Endothelial cell of umbilical vein (primary cell): ENCODE measurements at regions not wholly inside any gene's neighbourhood (a gene's known extent, or its start where the extent isn't known, plus 50 kb on each side); places are given as distances from the start of the nearest gene placed in this dataset.

ENCODE experiments used
- BruUV-seq: library from RNA; stranded (reverse); fragments of 400-500 nt; replicated peaks from 2 replicates; lab custom pipeline; 2021; lab: Mats Ljungman, UMichigan
- CTCF ChIA-PET: fragments of 300-600, 350-600 bp; sonication (Branson Sonifier 250); formaldehyde crosslinking; loops from one replicate; lab custom pipeline; 2021; ENCODE audit warnings: antibody characterized with exemption, inconsistent platforms; lab: Charles Lee
- POLR2A ChIA-PET: fragments of 300-600, 350-600 bp; sonication (Branson Sonifier 250); formaldehyde crosslinking; loops from one replicate; lab custom pipeline; 2021; ENCODE audit warnings: antibody characterized with exemption, inconsistent platforms; lab: Charles Lee
- DNase-seq: peaks from one replicate; pipeline ENCODE4 v3.0.0-alpha.2; 2011; ENCODE audit warnings: low read depth, low spot score
- FAIRE-seq: peaks from 2 replicates; lab custom pipeline; 2011; peaks lifted over from hg19 to GRCh38; lab: Jason Lieb, UNC
- H2AFZ ChIP-seq: 2 replicates; pipeline ENCODE4 v1.6.0; 2012; ENCODE audit warnings: low read depth, low read length, control low read depth, inconsistent platforms
- H3K27ac ChIP-seq: 2 replicates; pipeline ENCODE4 v1.5.1; 2011; ENCODE audit warnings: low read depth, mild to moderate bottlenecking, control low read depth, low read length, moderate library complexity; ENCODE audit not compliant: insufficient read depth
- H3K27me3 ChIP-seq, 2 experiments: 2 replicates each; pipeline versions ENCODE4 v1.6.0 to v1.6.1; 2011; ENCODE audit warnings: low read length in 2 of 2, mixed read lengths in 1 of 2; ENCODE audit not compliant: control insufficient read depth in 2 of 2, insufficient read depth in 2 of 2
- H3K36me3 ChIP-seq, 2 experiments: 2 replicates in 1 of 2; 3 replicates in 1 of 2; pipeline ENCODE4 v1.5.1; 2011; ENCODE audit warnings: low read length in 2 of 2, mild to moderate bottlenecking in 1 of 2, moderate library complexity in 1 of 2; ENCODE audit not compliant: control insufficient read depth in 2 of 2, insufficient read depth in 2 of 2; ENCODE audit errors: extremely low read depth in 1 of 2
- H3K4me1 ChIP-seq: 3 replicates; pipeline ENCODE4 v1.5.1; 2011; ENCODE audit warnings: mild to moderate bottlenecking, low read length; ENCODE audit not compliant: control insufficient read depth, insufficient read depth; ENCODE audit errors: extremely low read depth
- H3K4me2 ChIP-seq: 2 replicates; pipeline ENCODE4 v1.6.1; 2011; ENCODE audit warnings: low read length, control low read depth, mixed read lengths; ENCODE audit not compliant: insufficient read depth
- H3K4me3 ChIP-seq, 3 experiments: fragments of 200-600 bp in 1 of 3; sonication (generic), shearing (Covaris generic) in 1 of 3; replicated peaks in 1 of 3; 2 replicates each; pipeline ENCODE4 v1.5.1; 2011 to 2016; ENCODE audit warnings: control low read depth in 3 of 3, low read length in 3 of 3, mild to moderate bottlenecking in 2 of 3, inconsistent platforms in 1 of 3, low read depth in 1 of 3, moderate library complexity in 1 of 3; ENCODE audit not compliant: insufficient read depth in 1 of 3
- H3K79me2 ChIP-seq: 2 replicates; pipeline ENCODE4 v1.6.0; 2012; ENCODE audit warnings: low read length, inconsistent platforms; ENCODE audit not compliant: control insufficient read depth, insufficient read depth
- H3K9ac ChIP-seq: replicated peaks from 2 replicates; pipeline ENCODE3; 2011; ENCODE audit warnings: low read length, control low read depth; ENCODE audit not compliant: insufficient read depth; ENCODE audit errors: extremely low read depth
- H3K9me1 ChIP-seq: replicated peaks from 3 replicates; pipeline ENCODE4 v1.6.0; 2011; ENCODE audit warnings: mild to moderate bottlenecking, low read length; ENCODE audit not compliant: control insufficient read depth, insufficient read depth; ENCODE audit errors: extremely low read depth
- H3K9me3 ChIP-seq: replicated peaks from 2 replicates; pipeline ENCODE4 v1.5.1; 2012; ENCODE audit warnings: low read length, inconsistent platforms; ENCODE audit not compliant: control insufficient read depth, insufficient read depth
- H4K20me1 ChIP-seq: replicated peaks from 2 replicates; pipeline ENCODE3; 2011; ENCODE audit warnings: mild to moderate bottlenecking, low read length; ENCODE audit not compliant: control insufficient read depth, insufficient read depth; ENCODE audit errors: extremely low read depth
- EZH2 ChIP-seq: IDR thresholded peaks from 2 replicates; pipeline ENCODE4 v1.6.1; 2012; ENCODE audit warnings: borderline replicate concordance, low read depth, mild to moderate bottlenecking, moderate library complexity, low read length, inconsistent platforms; ENCODE audit not compliant: severe bottlenecking
- FOS ChIP-seq: IDR thresholded peaks from 2 replicates; pipeline ENCODE4 v1.6.1; 2011; ENCODE audit warnings: mild to moderate bottlenecking, low read length, moderate library complexity, borderline replicate concordance; ENCODE audit not compliant: insufficient read depth
- GATA2 ChIP-seq: IDR thresholded peaks from 2 replicates; pipeline ENCODE4 v1.7.0; 2011; ENCODE audit warnings: low read depth, mild to moderate bottlenecking, moderate library complexity, mixed read lengths, low read length; ENCODE audit not compliant: insufficient read length, insufficient read depth
- JUN ChIP-seq: IDR thresholded peaks from 2 replicates; pipeline ENCODE4 v1.6.1; 2011; ENCODE audit warnings: borderline replicate concordance, low read depth; ENCODE audit not compliant: insufficient read length, insufficient read depth
- MYC ChIP-seq: IDR thresholded peaks from one replicate; pipeline ENCODE4 v1.6.1; 2011; ENCODE audit warnings: mild to moderate bottlenecking, low read depth, low read length
- POLR2A ChIP-seq: IDR thresholded peaks from 2 replicates; pipeline ENCODE4 v1.6.1; 2012; ENCODE audit warnings: low read depth, mild to moderate bottlenecking, control low read depth, low read length
- POLR2AphosphoS5 ChIP-seq: IDR thresholded peaks from 2 replicates; pipeline ENCODE4 v1.6.1; 2012; ENCODE audit warnings: low read depth, mild to moderate bottlenecking, control low read depth, low read length, moderate library complexity; ENCODE audit not compliant: insufficient read depth
- dilution Hi-C: fragments of 300-500 bp; cut with MboI; formaldehyde crosslinking; loops from one replicate; pipeline ENCODE4 v1.15.0; 2019; ENCODE audit warnings: low sequenced_read_pairs; ENCODE audit not compliant: extremely low pct_ligation_motif_present
- intact Hi-C: fragments of 100-400 bp; cut with micrococcal nuclease; formaldehyde crosslinking; loops from one replicate; pipeline ENCODE4 v1.10.0; 2022
- TF ChIP-seq, protein P1 (sequence below), 2 donors: IDR thresholded peaks; 1 replicate in 1 of 2; 2 replicates in 1 of 2; pipeline ENCODE4 v1.5.1; 2011; ENCODE audit warnings: low read length in 2 of 2, mild to moderate bottlenecking in 2 of 2, moderate library complexity in 2 of 2, control low read depth in 1 of 2, inconsistent platforms in 1 of 2, low read depth in 1 of 2; ENCODE audit not compliant: insufficient read depth in 1 of 2; ENCODE audit errors: extremely low read depth in 1 of 2
- TF ChIP-seq, protein P2 (sequence below): IDR thresholded peaks from 2 replicates; pipeline ENCODE4 v1.6.1; 2011; ENCODE audit not compliant: insufficient read depth, insufficient read length

DNA sequence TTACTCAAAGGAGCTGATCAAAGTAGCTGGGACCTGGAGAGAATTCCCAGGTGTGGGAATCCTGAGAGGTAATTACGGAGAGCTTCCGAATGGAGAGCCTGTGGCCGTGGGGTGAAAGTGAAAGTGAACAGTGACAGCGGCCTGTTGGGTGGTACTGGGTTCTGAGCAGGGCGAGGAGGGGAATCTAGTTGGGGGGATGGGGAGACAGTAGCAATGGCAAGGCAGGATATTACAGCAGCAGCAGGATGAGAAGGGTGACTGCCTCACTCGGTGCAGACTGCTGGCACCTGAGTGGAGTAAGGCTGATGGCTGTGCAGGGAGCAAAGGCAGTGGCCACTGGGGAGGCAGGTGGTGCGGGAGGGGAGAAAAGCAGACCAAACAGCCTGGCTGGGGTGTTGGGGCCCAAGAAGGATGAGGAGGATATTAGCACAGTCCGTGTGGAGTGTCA lies 70.3 kb upstream of the PRDX6 start:
- Histone ChIP-seq H3K9me1 (no peaks in the 10 kb centered on the region), H2AFZ (peak overlapping the region; percentile 31), H3K4me3 (no peak overlapping the region), H3K79me2 (no peaks in the 10 kb centered on the region), H3K9me3 (no peaks in the 10 kb centered on the region), H3K36me3 (no peaks in the 10 kb centered on the region), H3K27ac (no peak overlapping the region), H3K4me2 (no peak overlapping the region), H3K27me3 (no peaks in the 10 kb centered on the region), H3K9ac (no peak overlapping the region), H3K4me1 (peaks cover 4% of the 10 kb centered on the region), H4K20me1 (no peaks in the 10 kb centered on the region)
- FAIRE-seq (no peak), DNase-seq (no peak)
- dilution Hi-C loops (no loop called here), intact Hi-C loops (loop anchor here (5.0 kb wide), 1 partner anchor 200 kb away; the partner anchor contains the start of gene TNFSF4)
- no peak for TF ChIP-seq JUN
- TF ChIP-seq POLR2A, result no peak
- no peak for TF ChIP-seq GATA2
- TF ChIP-seq EZH2, result no peak
- no peak for TF ChIP-seq POLR2AphosphoS5
- TF ChIP-seq FOS, result no peak
- TF ChIP-seq, protein P1, sequence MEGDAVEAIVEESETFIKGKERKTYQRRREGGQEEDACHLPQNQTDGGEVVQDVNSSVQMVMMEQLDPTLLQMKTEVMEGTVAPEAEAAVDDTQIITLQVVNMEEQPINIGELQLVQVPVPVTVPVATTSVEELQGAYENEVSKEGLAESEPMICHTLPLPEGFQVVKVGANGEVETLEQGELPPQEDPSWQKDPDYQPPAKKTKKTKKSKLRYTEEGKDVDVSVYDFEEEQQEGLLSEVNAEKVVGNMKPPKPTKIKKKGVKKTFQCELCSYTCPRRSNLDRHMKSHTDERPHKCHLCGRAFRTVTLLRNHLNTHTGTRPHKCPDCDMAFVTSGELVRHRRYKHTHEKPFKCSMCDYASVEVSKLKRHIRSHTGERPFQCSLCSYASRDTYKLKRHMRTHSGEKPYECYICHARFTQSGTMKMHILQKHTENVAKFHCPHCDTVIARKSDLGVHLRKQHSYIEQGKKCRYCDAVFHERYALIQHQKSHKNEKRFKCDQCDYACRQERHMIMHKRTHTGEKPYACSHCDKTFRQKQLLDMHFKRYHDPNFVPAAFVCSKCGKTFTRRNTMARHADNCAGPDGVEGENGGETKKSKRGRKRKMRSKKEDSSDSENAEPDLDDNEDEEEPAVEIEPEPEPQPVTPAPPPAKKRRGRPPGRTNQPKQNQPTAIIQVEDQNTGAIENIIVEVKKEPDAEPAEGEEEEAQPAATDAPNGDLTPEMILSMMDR (IDR thresholded peaks at IDR 0.05; ENCODE audit: extremely low read depth in 1 of 2, insufficient read depth in 1 of 2, low read depth in 1 of 2, low read length in 2 of 2), result no peak
- no peak for TF ChIP-seq MYC
- TF ChIP-seq, protein P2, sequence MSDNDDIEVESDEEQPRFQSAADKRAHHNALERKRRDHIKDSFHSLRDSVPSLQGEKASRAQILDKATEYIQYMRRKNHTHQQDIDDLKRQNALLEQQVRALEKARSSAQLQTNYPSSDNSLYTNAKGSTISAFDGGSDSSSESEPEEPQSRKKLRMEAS, result no peak
- ChIA-PET CTCF (interaction anchor here (1.2 kb wide), 1 partner anchor 13 kb away, joined by 4 read pairs; no protein-coding TSS in a partner anchor), POLR2A (no interaction called here)
- BruUV-seq, result no TSS peak
